H9 (cell line): ENCODE measurements at regions not wholly inside any gene's neighbourhood (a gene's known extent, or its start where the extent isn't known, plus 50 kb on each side); places are given as distances from the start of the nearest gene placed in this dataset.

ENCODE experiments used
- DNase-seq: peaks from one replicate; pipeline ENCODE4 v3.0.0-alpha.2; 2017
- H2AFZ ChIP-seq: one replicate; pipeline ENCODE4 v1.6.1; 2013; ENCODE audit warnings: mild to moderate bottlenecking, low read length, control low read depth, moderate library complexity
- H2AK5ac ChIP-seq: 2 replicates; pipeline ENCODE4 v1.6.1; 2013; ENCODE audit warnings: low read length, control low read depth, mixed read lengths; ENCODE audit not compliant: insufficient read length
- H2BK120ac ChIP-seq: one replicate; pipeline ENCODE4 v1.6.1; 2013; ENCODE audit warnings: low read depth, mild to moderate bottlenecking, low read length, control low read depth, inconsistent platforms; ENCODE audit not compliant: poor library complexity, severe bottlenecking
- H2BK12ac ChIP-seq: 2 replicates; pipeline ENCODE4 v1.6.1; 2013; ENCODE audit warnings: low read length, control low read depth, mixed read lengths, low read depth; ENCODE audit not compliant: insufficient read length
- H2BK15ac ChIP-seq: 2 replicates; pipeline ENCODE4 v1.6.1; 2013; ENCODE audit warnings: low read depth, low read length, control low read depth
- H2BK20ac ChIP-seq: one replicate; pipeline ENCODE4 v1.6.1; 2013; ENCODE audit warnings: low read depth, mild to moderate bottlenecking, low read length, control low read depth, inconsistent platforms; ENCODE audit not compliant: poor library complexity, severe bottlenecking
- H2BK5ac ChIP-seq: 2 replicates; pipeline ENCODE4 v1.6.1; 2013; ENCODE audit warnings: low read length, control low read depth, mixed read lengths; ENCODE audit not compliant: insufficient read length
- H3K14ac ChIP-seq: 2 replicates; pipeline ENCODE4 v1.6.1; 2013; ENCODE audit warnings: low read length, control low read depth; ENCODE audit not compliant: insufficient read depth
- H3K18ac ChIP-seq: 2 replicates; pipeline ENCODE4 v1.6.1; 2013; ENCODE audit warnings: low read depth, mild to moderate bottlenecking, mixed read lengths, low read length, control low read depth; ENCODE audit not compliant: insufficient read length
- H3K23ac ChIP-seq: 2 replicates; pipeline ENCODE4 v1.6.1; 2013; ENCODE audit warnings: low read length, control low read depth, mixed read lengths, low read depth; ENCODE audit not compliant: insufficient read length
- H3K23me2 ChIP-seq: 2 replicates; pipeline ENCODE4 v1.6.1; 2013; ENCODE audit warnings: low read depth, mild to moderate bottlenecking, mixed read lengths, low read length, control low read depth; ENCODE audit not compliant: insufficient read length, poor library complexity, severe bottlenecking
- H3K27ac ChIP-seq: 2 replicates; pipeline ENCODE4 v1.5.1; 2013; ENCODE audit warnings: low read length, control low read depth, mixed read lengths, low read depth; ENCODE audit not compliant: insufficient read length
- H3K27me3 ChIP-seq: 2 replicates; pipeline ENCODE4 v1.6.1; 2013; ENCODE audit warnings: low read length, control low read depth, inconsistent platforms; ENCODE audit not compliant: insufficient read depth
- H3K4ac ChIP-seq: 2 replicates; pipeline ENCODE4 v1.6.1; 2013; ENCODE audit warnings: low read depth, mild to moderate bottlenecking, control low read depth, inconsistent platforms, low read length, moderate library complexity
- H3K4me1 ChIP-seq: 2 replicates; pipeline ENCODE4 v1.6.1; 2013; ENCODE audit warnings: low read length, control low read depth, inconsistent platforms; ENCODE audit not compliant: insufficient read depth
- H3K4me2 ChIP-seq: 2 replicates; pipeline ENCODE4 v1.6.1; 2013; ENCODE audit warnings: low read length, control low read depth, mixed read lengths; ENCODE audit not compliant: insufficient read length, insufficient read depth
- H3K56ac ChIP-seq: 2 replicates; pipeline ENCODE4 v1.6.1; 2013; ENCODE audit warnings: low read depth, mild to moderate bottlenecking, mixed read lengths, low read length, control low read depth; ENCODE audit not compliant: insufficient read length
- H3K79me1 ChIP-seq: 2 replicates; pipeline ENCODE4 v1.6.1; 2013; ENCODE audit warnings: low read depth, mild to moderate bottlenecking, moderate library complexity, low read length, control low read depth, inconsistent platforms; ENCODE audit not compliant: insufficient read depth, poor library complexity, severe bottlenecking
- H3K79me2 ChIP-seq: 2 replicates; pipeline ENCODE4 v1.6.1; 2013; ENCODE audit warnings: low read length, control low read depth, inconsistent platforms; ENCODE audit not compliant: insufficient read depth
- H3K9ac ChIP-seq: 2 replicates; pipeline ENCODE4 v1.6.1; 2013; ENCODE audit warnings: low read length, control low read depth, mixed read lengths; ENCODE audit not compliant: insufficient read length; ENCODE audit errors: extremely low read depth
- H3K9me3 ChIP-seq: one replicate; pipeline ENCODE4 v1.6.1; 2013; ENCODE audit warnings: low read depth, low read length, inconsistent platforms; ENCODE audit not compliant: control insufficient read depth
- H3T11ph ChIP-seq: one replicate; pipeline ENCODE4 v1.6.1; 2013; ENCODE audit warnings: mild to moderate bottlenecking, low read length, control low read depth, inconsistent platforms
- H4K20me1 ChIP-seq: one replicate; pipeline ENCODE4 v1.6.1; 2013; ENCODE audit not compliant: control insufficient read depth, insufficient read length, insufficient read depth
- H4K5ac ChIP-seq: 2 replicates; pipeline ENCODE4 v1.6.1; 2013; ENCODE audit warnings: low read depth, mild to moderate bottlenecking, mixed read lengths, low read length, control low read depth; ENCODE audit not compliant: insufficient read length
- H4K8ac ChIP-seq: replicated peaks from 2 replicates; pipeline ENCODE4 v1.6.1; 2013; ENCODE audit warnings: low read length, control low read depth, mixed read lengths, low read depth; ENCODE audit not compliant: insufficient read length
- H4K91ac ChIP-seq: 2 replicates; pipeline ENCODE4 v1.6.1; 2013; ENCODE audit warnings: low read depth, mild to moderate bottlenecking, moderate library complexity, mixed read lengths, low read length, control low read depth; ENCODE audit not compliant: insufficient read length
- H3K27ac Mint-ChIP-seq, 3 experiments: 2 replicates in 2 of 3; 3 replicates in 1 of 3; pipeline ENCODE4 v1.8.0; 2020 to 2021; ENCODE audit warnings: mixed read lengths in 3 of 3, mild to moderate bottlenecking in 1 of 3, moderate library complexity in 1 of 3
- H3K27me3 Mint-ChIP-seq: 2 replicates; pipeline ENCODE4 v1.8.0; 2021; ENCODE audit warnings: low read depth, mild to moderate bottlenecking, moderate library complexity, mixed read lengths
- H3K36me3 Mint-ChIP-seq, 3 experiments: 2 replicates in 2 of 3; 3 replicates in 1 of 3; pipeline ENCODE4 v1.8.0; 2020 to 2021; ENCODE audit warnings: low read depth in 3 of 3, mixed read lengths in 3 of 3; ENCODE audit not compliant: insufficient read depth in 1 of 3
- H3K4me1 Mint-ChIP-seq, 2 experiments: 2 replicates each; pipeline ENCODE4 v1.8.0; 2020; ENCODE audit warnings: mixed read lengths in 2 of 2
- H3K4me3 Mint-ChIP-seq, 2 experiments: 2 replicates in 1 of 2; 3 replicates in 1 of 2; pipeline ENCODE4 v1.8.0; 2020 to 2021; ENCODE audit warnings: mild to moderate bottlenecking in 2 of 2, mixed read lengths in 2 of 2, moderate library complexity in 1 of 2
- H3K9me3 Mint-ChIP-seq, 2 experiments: 2 replicates in 1 of 2; 3 replicates in 1 of 2; pipeline ENCODE4 v1.8.0; 2020; ENCODE audit warnings: mild to moderate bottlenecking in 2 of 2, mixed read lengths in 2 of 2, moderate library complexity in 1 of 2
- TF ChIP-seq, protein P1 (sequence below): fragments of 200-600 bp; sonication (generic); conservative IDR thresholded peaks from 3 replicates; pipeline ENCODE4 v1.8.0; 2021; ENCODE audit warnings: antibody characterized with exemption, mild to moderate bottlenecking

DNA sequence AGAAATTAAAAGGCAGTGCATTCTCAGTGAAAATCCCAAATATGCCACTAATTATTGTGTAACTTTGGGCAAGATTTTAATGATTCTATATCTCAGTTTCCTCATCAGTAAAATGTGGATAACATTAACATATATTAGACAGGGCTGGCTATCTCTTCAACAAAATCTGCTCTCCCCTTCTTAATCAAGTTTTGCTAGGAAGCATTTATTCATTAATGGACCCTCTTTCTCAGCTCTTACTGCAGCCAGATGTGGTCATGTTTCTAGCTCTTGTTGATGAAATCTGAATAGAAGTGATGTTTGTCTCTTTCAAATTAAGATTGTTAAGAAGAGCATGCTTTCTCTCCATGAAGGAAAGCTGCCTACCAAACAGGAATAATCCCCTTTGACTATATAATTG, 84.4 kb upstream of the PPFIA2 start:
- Mint-ChIP-seq H3K27ac (no peak overlapping the region), H3K27me3 (no peaks in the 10 kb centered on the region), H3K36me3 (no peaks in the 10 kb centered on the region), H3K4me1 (peaks cover 0 to 4% of the 10 kb centered on the region in 2 experiments; a peak in 1 of 4 replicates), H3K9me3 (no peaks in the 10 kb centered on the region), H3K4me3 (no peak overlapping the region)
- Histone ChIP-seq H3K14ac (no peak overlapping the region), H3K23me2 (no peaks in the 10 kb centered on the region), H4K91ac (no peak overlapping the region), H2BK15ac (no peak overlapping the region), H2BK5ac (no peak overlapping the region), H4K8ac (no peak overlapping the region), H3K79me2 (no peaks in the 10 kb centered on the region), H3K56ac (no peak overlapping the region), H3K4me2 (no peak overlapping the region), H2AK5ac (no peak overlapping the region), H3K4me1 (no peaks in the 10 kb centered on the region), H3K9me3 (no peaks in the 10 kb centered on the region), H2AFZ (no peak overlapping the region), H3K23ac (no peak overlapping the region), H2BK20ac (no peak overlapping the region), H3T11ph (no peak overlapping the region), H4K20me1 (no peaks in the 10 kb centered on the region), H3K27me3 (no peaks in the 10 kb centered on the region), H2BK12ac (no peak overlapping the region), H3K79me1 (no peaks in the 10 kb centered on the region), H3K18ac (no peak overlapping the region), H4K5ac (no peak overlapping the region), H3K9ac (no peak overlapping the region), H3K27ac (no peak overlapping the region), H3K4ac (no peak overlapping the region), H2BK120ac (no peak overlapping the region)
- no peak for DNase-seq
- TF ChIP-seq, protein P1, sequence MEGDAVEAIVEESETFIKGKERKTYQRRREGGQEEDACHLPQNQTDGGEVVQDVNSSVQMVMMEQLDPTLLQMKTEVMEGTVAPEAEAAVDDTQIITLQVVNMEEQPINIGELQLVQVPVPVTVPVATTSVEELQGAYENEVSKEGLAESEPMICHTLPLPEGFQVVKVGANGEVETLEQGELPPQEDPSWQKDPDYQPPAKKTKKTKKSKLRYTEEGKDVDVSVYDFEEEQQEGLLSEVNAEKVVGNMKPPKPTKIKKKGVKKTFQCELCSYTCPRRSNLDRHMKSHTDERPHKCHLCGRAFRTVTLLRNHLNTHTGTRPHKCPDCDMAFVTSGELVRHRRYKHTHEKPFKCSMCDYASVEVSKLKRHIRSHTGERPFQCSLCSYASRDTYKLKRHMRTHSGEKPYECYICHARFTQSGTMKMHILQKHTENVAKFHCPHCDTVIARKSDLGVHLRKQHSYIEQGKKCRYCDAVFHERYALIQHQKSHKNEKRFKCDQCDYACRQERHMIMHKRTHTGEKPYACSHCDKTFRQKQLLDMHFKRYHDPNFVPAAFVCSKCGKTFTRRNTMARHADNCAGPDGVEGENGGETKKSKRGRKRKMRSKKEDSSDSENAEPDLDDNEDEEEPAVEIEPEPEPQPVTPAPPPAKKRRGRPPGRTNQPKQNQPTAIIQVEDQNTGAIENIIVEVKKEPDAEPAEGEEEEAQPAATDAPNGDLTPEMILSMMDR = no peak
